ENCODE measurements at regions not wholly inside any gene's neighbourhood (a gene's known extent, or its start where the extent isn't known, plus 50 kb on each side); places are given as distances from the start of the nearest gene placed in this dataset.

DNA sequence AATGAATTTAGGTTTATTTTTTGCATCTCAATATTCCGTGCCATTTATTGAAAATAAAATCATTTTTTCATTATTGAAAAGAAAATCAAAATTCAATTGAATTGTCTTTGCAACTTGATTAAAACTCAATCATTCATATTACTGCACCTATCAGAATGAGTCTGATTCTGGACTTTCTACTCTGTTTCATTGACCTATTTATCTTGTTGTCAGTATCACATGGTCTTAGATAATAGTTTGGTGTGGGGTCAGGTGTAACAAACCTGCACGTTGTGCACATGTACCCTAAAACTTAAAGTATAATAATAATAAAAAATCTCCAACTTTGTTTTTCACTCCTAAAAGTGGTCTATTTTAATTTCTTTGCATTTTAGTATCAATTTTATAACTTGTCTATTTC, 422.9 kb downstream of the RAD51AP2 start:
- Histone ChIP-seq H3K27me3 (ENCODE audit: control insufficient read depth, insufficient read depth, low read length) (no peaks in the 10 kb centered on the region), H3K27ac (no peak overlapping the region), H3K4me1 (no peaks in the 10 kb centered on the region), H3K36me3 (ENCODE audit: control insufficient read depth, insufficient read depth, low read length) (no peaks in the 10 kb centered on the region), H3K9me3 (ENCODE audit: control insufficient read depth, low read length) (no peaks in the 10 kb centered on the region), H3K79me2 (no peaks in the 10 kb centered on the region), H3K4me2 (ENCODE audit: low read length) (no peak overlapping the region), H3K9ac (no peak overlapping the region), H3K4me3 (ENCODE audit: low read depth, low read length) (no peak overlapping the region), H2AFZ (no peak overlapping the region)
- TF ChIP-seq CTCF (IDR thresholded peaks at IDR 0.05): no peak

DNA sequence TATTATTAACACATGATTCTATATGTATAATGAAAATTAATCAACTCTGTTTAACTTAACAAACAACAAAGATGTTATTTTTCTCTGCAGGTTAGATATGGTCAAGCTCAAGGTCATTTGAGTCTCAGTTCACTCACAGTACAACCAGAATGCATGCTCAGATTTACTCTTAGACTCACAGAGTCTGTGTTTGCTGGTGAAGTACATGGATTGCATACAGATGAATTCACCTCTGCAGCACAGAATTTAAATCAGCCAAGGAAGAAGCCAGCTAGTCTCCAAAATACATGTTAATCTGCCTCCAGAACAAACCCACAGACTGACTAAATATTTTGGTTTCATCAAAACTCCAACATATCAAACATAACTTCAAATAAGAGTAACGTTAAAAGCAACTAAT, 424.5 kb downstream of the RAD51AP2 start:
- no peak for TF ChIP-seq CTCF (IDR thresholded peaks at IDR 0.05)
- Histone ChIP-seq H3K4me2 (ENCODE audit: low read length) (no peak overlapping the region), H3K36me3 (ENCODE audit: control insufficient read depth, insufficient read depth, low read length) (no peaks in the 10 kb centered on the region), H3K27me3 (ENCODE audit: control insufficient read depth, insufficient read depth, low read length) (no peaks in the 10 kb centered on the region), H3K4me1 (no peaks in the 10 kb centered on the region), H2AFZ (no peak overlapping the region), H3K79me2 (no peaks in the 10 kb centered on the region), H3K27ac (no peak overlapping the region), H3K4me3 (ENCODE audit: low read depth, low read length) (no peak overlapping the region), H3K9me3 (ENCODE audit: control insufficient read depth, low read length) (no peaks in the 10 kb centered on the region), H3K9ac (no peak overlapping the region)

GRCh38 chr2:17086990-17087389, 421.4 kb upstream of the CYRIA start:
- H3K36me3 ChIP-seq (ENCODE audit: control insufficient read depth, insufficient read depth, low read length): no peaks in the 10 kb centered on the region
- H3K4me2 ChIP-seq (ENCODE audit: low read length): no peak overlapping the region
- H3K4me3 ChIP-seq (ENCODE audit: low read depth, low read length): no peak overlapping the region
- no peaks in the 10 kb centered on the region for H3K9me3 ChIP-seq (ENCODE audit: control insufficient read depth, low read length)
- no peaks in the 10 kb centered on the region for H3K79me2 ChIP-seq
- no peaks in the 10 kb centered on the region for H3K4me1 ChIP-seq
- H3K27ac ChIP-seq: no peak overlapping the region
- H3K27me3 ChIP-seq (ENCODE audit: control insufficient read depth, insufficient read depth, low read length): no peaks in the 10 kb centered on the region
- H3K9ac ChIP-seq: no peak overlapping the region
- no peak overlapping the region for H2AFZ ChIP-seq
- TF ChIP-seq CTCF (IDR thresholded peaks at IDR 0.05): no peak

DNA sequence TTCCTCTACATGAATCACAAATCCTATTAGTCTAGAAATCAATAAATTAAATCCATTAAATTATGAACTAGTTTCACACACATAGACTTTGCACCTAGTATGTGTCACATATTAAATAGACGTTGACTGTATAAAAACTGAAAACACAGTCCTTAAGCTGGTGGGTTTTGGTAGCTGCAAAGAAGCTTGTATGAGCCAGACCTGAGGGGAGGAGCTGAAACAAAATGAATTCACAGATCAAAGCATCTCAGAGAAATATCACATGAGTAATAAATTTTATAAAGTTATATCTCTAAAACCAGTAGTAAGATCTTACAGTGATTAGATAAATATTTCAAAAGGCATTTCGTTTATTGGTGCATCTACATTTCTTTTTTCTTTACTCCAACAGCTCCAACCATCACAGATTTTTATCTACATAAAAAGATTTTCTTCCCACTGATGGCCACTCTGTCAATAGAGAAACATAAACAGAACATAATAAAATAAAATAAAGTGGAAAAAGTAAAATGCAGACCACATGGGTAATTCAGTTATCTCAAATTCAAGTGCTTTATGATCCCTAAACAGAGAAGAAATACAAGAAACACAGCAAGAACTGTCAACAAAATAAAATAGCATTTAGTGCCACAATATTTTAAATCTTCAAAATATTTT, 420.0 kb upstream of the CYRIA start:
- H3K27ac ChIP-seq: no peak overlapping the region
- no peaks in the 10 kb centered on the region for H3K79me2 ChIP-seq
- no peak for TF ChIP-seq CTCF (IDR thresholded peaks at IDR 0.05)
- H3K4me3 ChIP-seq (ENCODE audit: low read depth, low read length): no peak overlapping the region
- no peaks in the 10 kb centered on the region for H3K36me3 ChIP-seq (ENCODE audit: control insufficient read depth, insufficient read depth, low read length)
- H3K27me3 ChIP-seq (ENCODE audit: control insufficient read depth, insufficient read depth, low read length): no peaks in the 10 kb centered on the region
- no peak overlapping the region for H3K4me2 ChIP-seq (ENCODE audit: low read length)
- H3K4me1 ChIP-seq: no peaks in the 10 kb centered on the region
- no peak overlapping the region for H3K9ac ChIP-seq
- H2AFZ ChIP-seq: no peak overlapping the region
- H3K9me3 ChIP-seq (ENCODE audit: control insufficient read depth, low read length): no peaks in the 10 kb centered on the region

DNA sequence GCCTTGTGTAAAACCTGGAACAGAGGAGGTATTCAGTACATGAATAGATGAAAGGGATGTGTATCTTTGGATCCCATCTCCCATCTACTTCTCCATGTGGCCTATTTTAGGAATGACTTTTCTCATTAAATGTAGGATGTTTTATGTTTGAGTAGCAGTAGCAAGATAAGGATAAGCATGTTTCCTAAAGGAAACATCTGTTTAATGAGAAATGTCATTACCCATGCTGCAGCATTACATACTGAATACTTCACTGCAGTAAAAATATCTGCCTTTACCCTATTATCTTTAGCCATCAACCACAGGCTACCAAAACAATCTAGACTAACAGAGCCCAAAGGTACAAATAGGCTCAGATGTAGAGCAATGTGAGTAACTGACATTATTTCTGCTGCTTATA, 419.2 kb upstream of the CYRIA start:
- no peaks in the 10 kb centered on the region for H3K4me1 ChIP-seq
- H3K27ac ChIP-seq: no peak overlapping the region
- no peaks in the 10 kb centered on the region for H3K36me3 ChIP-seq (ENCODE audit: control insufficient read depth, insufficient read depth, low read length)
- no peak overlapping the region for H2AFZ ChIP-seq
- no peaks in the 10 kb centered on the region for H3K27me3 ChIP-seq (ENCODE audit: control insufficient read depth, insufficient read depth, low read length)
- H3K4me3 ChIP-seq (ENCODE audit: low read depth, low read length): no peak overlapping the region
- no peaks in the 10 kb centered on the region for H3K9me3 ChIP-seq (ENCODE audit: control insufficient read depth, low read length)
- no peak overlapping the region for H3K9ac ChIP-seq
- H3K79me2 ChIP-seq: no peaks in the 10 kb centered on the region
- no peak overlapping the region for H3K4me2 ChIP-seq (ENCODE audit: low read length)
- no peak for TF ChIP-seq CTCF (IDR thresholded peaks at IDR 0.05)

Data from parathyroid adenoma (tissue), 2 donors.